ENCODE measurements at regions not wholly inside any gene's neighbourhood (a gene's known extent, or its start where the extent isn't known, plus 50 kb on each side); places are given as distances from the start of the nearest gene placed in this dataset.

DNA sequence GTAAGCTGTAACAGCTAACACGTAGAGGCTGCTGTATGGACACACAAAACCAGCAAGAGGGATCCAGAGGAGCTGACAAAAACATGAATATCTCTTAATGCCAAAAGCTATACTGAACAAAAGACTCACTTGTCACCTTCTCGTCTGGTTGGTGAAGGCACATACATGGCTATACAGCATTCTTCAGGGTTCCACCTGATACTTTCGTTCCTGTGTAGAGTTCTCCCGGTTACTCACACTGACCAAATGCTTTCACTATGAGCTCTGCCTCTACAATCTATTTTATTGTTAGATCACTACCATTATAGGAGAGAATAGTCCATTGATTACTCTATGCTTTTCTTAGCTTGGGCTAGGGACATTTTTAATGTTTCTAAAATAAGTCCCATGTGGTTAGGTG lies 193.1 kb downstream of the HNMT start:
- TF ChIP-seq, protein P1, sequence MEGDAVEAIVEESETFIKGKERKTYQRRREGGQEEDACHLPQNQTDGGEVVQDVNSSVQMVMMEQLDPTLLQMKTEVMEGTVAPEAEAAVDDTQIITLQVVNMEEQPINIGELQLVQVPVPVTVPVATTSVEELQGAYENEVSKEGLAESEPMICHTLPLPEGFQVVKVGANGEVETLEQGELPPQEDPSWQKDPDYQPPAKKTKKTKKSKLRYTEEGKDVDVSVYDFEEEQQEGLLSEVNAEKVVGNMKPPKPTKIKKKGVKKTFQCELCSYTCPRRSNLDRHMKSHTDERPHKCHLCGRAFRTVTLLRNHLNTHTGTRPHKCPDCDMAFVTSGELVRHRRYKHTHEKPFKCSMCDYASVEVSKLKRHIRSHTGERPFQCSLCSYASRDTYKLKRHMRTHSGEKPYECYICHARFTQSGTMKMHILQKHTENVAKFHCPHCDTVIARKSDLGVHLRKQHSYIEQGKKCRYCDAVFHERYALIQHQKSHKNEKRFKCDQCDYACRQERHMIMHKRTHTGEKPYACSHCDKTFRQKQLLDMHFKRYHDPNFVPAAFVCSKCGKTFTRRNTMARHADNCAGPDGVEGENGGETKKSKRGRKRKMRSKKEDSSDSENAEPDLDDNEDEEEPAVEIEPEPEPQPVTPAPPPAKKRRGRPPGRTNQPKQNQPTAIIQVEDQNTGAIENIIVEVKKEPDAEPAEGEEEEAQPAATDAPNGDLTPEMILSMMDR (IDR thresholded peaks at IDR 0.05; ENCODE audit: insufficient read depth, low read length), result no peak
- TF ChIP-seq POLR2AphosphoS5 (IDR thresholded peaks at IDR 0.05; ENCODE audit: low read depth), result no peak

Measured in HL-60 (cell line).